UCSD-AML1 (cell line): ENCODE measurements at regions not wholly inside any gene's neighbourhood (a gene's known extent, or its start where the extent isn't known, plus 50 kb on each side); places are given as distances from the start of the nearest gene placed in this dataset.

ENCODE experiments used
- DNase-seq: peaks from one replicate; lab custom pipeline; 2025; ENCODE audit not compliant: unreplicated experiment; lab: John Stamatoyannopoulos, UW

DNA sequence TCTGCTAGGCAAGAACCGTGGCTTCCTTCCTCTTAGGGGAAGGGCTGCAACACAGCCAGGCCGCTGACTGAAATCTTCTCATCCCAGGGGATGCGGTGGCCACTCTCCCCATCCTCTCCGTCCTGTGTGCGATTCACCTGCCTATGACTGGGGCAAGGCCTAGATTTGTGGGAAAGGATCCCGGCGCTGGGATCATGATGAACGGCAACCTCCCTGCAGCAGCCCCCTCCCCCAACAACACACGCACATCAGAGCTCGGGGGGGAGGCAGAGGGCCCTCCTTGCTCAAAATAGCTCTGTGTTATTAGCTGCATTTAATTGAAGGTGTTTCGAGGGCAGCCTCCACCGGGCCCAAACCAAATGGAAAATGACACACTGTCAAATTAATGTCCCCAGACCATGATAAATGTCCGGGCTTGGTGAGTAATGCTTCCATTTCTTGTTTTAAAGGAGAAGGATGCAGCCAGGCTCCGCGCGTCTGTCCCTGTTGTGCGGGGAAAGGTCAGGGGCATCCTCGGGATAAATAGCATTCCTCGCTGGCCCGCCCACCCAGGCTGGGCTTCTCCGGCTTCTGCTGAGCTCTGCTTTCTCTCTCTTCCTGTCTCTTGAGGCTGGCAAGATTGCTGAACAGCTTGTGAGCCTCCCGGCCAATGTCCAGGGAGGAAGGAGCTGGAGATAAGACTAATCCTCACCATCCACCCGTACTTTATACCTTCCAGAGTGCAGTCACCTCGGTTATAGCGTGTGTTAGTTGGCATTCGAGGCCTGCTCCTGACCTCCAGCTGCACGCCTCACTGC is 56.4 kb upstream of the TLE3 start:
- no peak for DNase-seq

GRCh38 chr15:70152070-70152480 is 54.4 kb upstream of the TLE3 start:
- peak; percentile 81 for DNase-seq

GRCh38 chr15:70151462-70151861 is 53.7 kb upstream of the TLE3 start:
- DNase-seq, result no peak

GRCh38 chr15:70151003-70151402 is 53.3 kb upstream of the TLE3 start:
- no peak for DNase-seq

DNA sequence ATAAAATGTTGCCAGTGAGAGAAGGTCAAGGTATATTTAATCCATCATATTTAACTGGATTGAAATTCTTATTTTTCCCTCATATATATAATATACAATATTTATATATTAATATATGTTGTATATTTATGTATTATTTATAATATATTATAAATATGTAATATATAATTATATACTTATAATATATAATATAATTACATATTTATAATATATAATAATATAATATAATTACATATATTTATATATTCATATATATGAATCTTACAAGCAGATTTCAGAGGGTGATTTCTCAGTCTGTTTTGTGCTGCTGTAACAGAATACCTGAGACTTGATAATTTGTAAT is 52.7 kb upstream of the TLE3 start:
- DNase-seq, result no peak

DNA sequence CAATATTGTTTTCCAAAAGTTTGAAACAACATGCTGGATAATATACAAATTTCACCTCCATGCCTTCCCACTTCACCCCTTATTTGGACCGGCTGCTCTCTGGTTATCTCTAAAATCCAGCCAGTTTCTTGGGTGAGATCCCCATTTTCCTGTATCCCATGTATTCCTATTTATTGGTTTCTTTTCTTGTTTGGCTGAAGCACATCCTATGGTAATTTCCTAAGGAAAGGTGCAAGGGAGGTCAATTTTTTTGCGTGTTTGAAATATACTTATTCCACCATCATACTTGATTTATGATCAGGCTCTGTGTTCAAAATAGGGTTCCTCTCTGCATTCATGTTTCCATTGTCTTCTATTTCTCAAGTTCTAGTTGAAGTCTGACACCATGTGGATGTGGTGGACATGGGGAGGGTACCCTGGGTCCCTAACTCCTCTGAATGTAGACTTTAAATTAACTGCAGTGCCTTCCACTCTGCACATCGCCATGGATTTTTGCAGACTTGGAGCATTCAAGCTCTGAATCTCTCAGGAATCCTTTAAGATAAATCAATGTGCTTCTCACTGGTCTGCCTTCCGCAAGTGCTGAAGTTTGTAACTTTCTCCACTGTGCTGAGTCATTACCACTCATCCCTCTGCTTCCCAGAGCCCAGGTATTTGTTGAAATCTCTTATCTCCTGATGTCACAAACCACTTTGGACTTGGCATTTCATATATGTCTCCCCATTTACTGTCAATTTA is 52.1 kb upstream of the TLE3 start:
- no peak for DNase-seq

DNA sequence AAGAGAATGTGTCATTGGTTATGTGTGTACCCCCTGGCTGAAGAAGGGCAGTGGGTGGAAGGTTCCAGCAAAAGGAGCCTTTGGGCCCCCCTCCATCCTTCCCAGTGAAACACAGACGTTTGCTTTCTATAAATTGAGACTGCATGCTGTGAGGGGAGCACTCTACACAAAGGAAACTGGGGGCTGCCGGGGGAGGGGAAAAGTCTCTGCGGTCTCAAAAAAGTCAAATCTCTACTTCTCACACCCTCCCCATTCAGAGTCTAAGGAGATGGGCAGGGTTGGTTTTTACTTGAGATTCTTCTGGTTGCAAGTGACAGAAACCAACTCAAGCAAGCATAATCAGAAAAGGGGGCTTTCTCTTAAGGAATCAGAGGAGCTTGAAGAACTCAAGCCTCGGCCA is 50.1 kb upstream of the TLE3 start:
- no peak for DNase-seq
